ENCODE measurements at regions not wholly inside any gene's neighbourhood (a gene's known extent, or its start where the extent isn't known, plus 50 kb on each side); places are given as distances from the start of the nearest gene placed in this dataset.

GRCh38 chr22:48689206-48689605, 1138.5 kb downstream of the BRD1 start:
- TF ChIP-seq CTCF (IDR thresholded peaks at IDR 0.05; ENCODE audit: low read depth, low read length) (no peak), MAX (IDR thresholded peaks at IDR 0.05; ENCODE audit: low read depth, low read length) (no peak), POLR2A (IDR thresholded peaks at IDR 0.05; ENCODE audit: extremely low read depth, insufficient read length) (no peak)

Measured in NB4 (cell line).